Putamen (tissue), 1 donor: ENCODE measurements at regions not wholly inside any gene's neighbourhood (a gene's known extent, or its start where the extent isn't known, plus 50 kb on each side); places are given as distances from the start of the nearest gene placed in this dataset.
"Not testable (repeated sequence)": the region's sequence is repeated elsewhere in the genome, so short reads cannot be mapped to it uniquely, and the experiment has no call there.

Experiments used
- DNase-seq: peaks from one replicate; pipeline ENCODE4 v3.0.0-alpha.2; 2016; ENCODE audit warnings: low spot score

- not testable (repeated sequence) for DNase-seq
Observed at GRCh38 chr21:6060054-6060681, 4461.2 kb upstream of the TPTE start.

GRCh38 chr21:6066320-6066985 is 4454.9 kb upstream of the TPTE start:
- not testable (repeated sequence) for DNase-seq

- not testable (repeated sequence) for DNase-seq
Observed at GRCh38 chr21:6068098-6068831, 4453.1 kb upstream of the TPTE start.

- DNase-seq = not testable (repeated sequence)
Observed at GRCh38 chr21:6070213-6070612, 4451.2 kb upstream of the TPTE start.

GRCh38 chr21:6072691-6073090 is 4448.7 kb upstream of the TPTE start:
- not testable (repeated sequence) for DNase-seq

GRCh38 chr21:6073993-6074705 is 4447.2 kb upstream of the TPTE start:
- not testable (repeated sequence) for DNase-seq

- not testable (repeated sequence) for DNase-seq
Observed at GRCh38 chr21:6074935-6075334, 4446.4 kb upstream of the TPTE start.

GRCh38 chr21:6075627-6076208 is 4445.7 kb upstream of the TPTE start:
- DNase-seq = not testable (repeated sequence)

GRCh38 chr21:6077358-6077757 is 4444.0 kb upstream of the TPTE start:
- not testable (repeated sequence) for DNase-seq

GRCh38 chr21:6078902-6079301 is 4442.5 kb upstream of the TPTE start:
- not testable (repeated sequence) for DNase-seq

GRCh38 chr21:6080941-6081655 is 4440.3 kb upstream of the TPTE start:
- not testable (repeated sequence) for DNase-seq

GRCh38 chr21:6082166-6082565 is 4439.2 kb upstream of the TPTE start:
- not testable (repeated sequence) for DNase-seq

GRCh38 chr21:6083574-6084120 is 4437.7 kb upstream of the TPTE start:
- DNase-seq = not testable (repeated sequence)

- not testable (repeated sequence) for DNase-seq
Observed at GRCh38 chr21:6086038-6086437, 4435.3 kb upstream of the TPTE start.

GRCh38 chr21:6087579-6088178 is 4433.7 kb upstream of the TPTE start:
- DNase-seq = not testable (repeated sequence)

GRCh38 chr21:6090286-6090908 is 4431.0 kb upstream of the TPTE start:
- DNase-seq = not testable (repeated sequence)

- DNase-seq = not testable (repeated sequence)
Observed at GRCh38 chr21:6091335-6092027, 4429.9 kb upstream of the TPTE start.

GRCh38 chr21:6092401-6092800 is 4429.0 kb upstream of the TPTE start:
- DNase-seq = not testable (repeated sequence)

GRCh38 chr21:6093419-6093818 is 4428.0 kb upstream of the TPTE start:
- DNase-seq = not testable (repeated sequence)
